ENCODE measurements at regions not wholly inside any gene's neighbourhood (a gene's known extent, or its start where the extent isn't known, plus 50 kb on each side); places are given as distances from the start of the nearest gene placed in this dataset.

GRCh38 chr12:3925621-3926020, 52.4 kb upstream of the PARP11 start:
- no peak for TF ChIP-seq POLR2A (IDR thresholded peaks at IDR 0.05)
- TF ChIP-seq CTCF (IDR thresholded peaks at IDR 0.05) = no peak
- TF ChIP-seq POLR2AphosphoS5 (IDR thresholded peaks at IDR 0.05) = no peak

Data from suprapubic skin (tissue), 4 donors.